Spinal cord (tissue), 9 donors: ENCODE measurements at regions not wholly inside any gene's neighbourhood (a gene's known extent, or its start where the extent isn't known, plus 50 kb on each side); places are given as distances from the start of the nearest gene placed in this dataset.

Source experiments
- DNase-seq, 6 donors: peaks; one replicate each; pipeline versions ENCODE4 v3.0.0 to v3.0.0-alpha.2; 2013 to 2015; ENCODE audit warnings: low spot score in 6 of 6, low read depth in 4 of 6
- H3K27ac ChIP-seq: one replicate; pipeline ENCODE4 v1.5.1; 2013; ENCODE audit warnings: low read depth, low read length, control low read depth
- H3K27me3 ChIP-seq: one replicate; pipeline ENCODE4 v1.6.1; 2013; ENCODE audit warnings: low read length; ENCODE audit not compliant: control insufficient read depth, insufficient read depth
- H3K36me3 ChIP-seq: one replicate; pipeline ENCODE4 v1.6.1; 2013; ENCODE audit warnings: low read length; ENCODE audit not compliant: control insufficient read depth, insufficient read depth
- H3K4me1 ChIP-seq: one replicate; pipeline ENCODE4 v1.6.1; 2013; ENCODE audit warnings: low read length; ENCODE audit not compliant: control insufficient read depth, insufficient read depth
- H3K4me3 ChIP-seq: one replicate; pipeline ENCODE4 v1.5.1; 2013; ENCODE audit warnings: low read depth, low read length, control low read depth
- H3K9me3 ChIP-seq: one replicate; pipeline ENCODE4 v1.6.1; 2013; ENCODE audit warnings: low read length; ENCODE audit not compliant: control insufficient read depth, insufficient read depth
- WGBS: methylation state at CpG from one replicate; pipeline ENCODE4 v1.1.5; 2013; ENCODE audit warnings: missing lambda C conversion rate; ENCODE audit not compliant: insufficient coverage; 5-methylcytosine and 5-hydroxymethylcytosine counted together
- donor health status: healthy.

DNA sequence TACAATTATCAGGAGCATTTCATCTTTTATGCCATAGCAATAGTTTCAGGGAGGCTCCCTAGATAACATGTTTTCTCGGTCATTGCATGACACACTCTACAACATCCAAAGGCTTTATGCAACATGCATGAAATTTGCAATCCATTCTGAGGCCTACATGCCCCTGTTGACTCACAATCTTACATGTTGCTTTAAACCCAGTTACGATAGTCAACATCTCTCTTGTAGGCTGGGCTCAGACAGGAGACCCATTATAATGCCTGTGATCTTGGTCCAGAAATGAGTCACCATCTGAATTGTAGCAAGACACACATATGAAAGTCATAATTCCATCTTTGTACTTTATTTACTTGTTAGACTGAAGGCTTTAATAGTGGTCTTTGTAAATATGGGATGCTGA is 1050.3 kb upstream of the AMELY start:
- H3K27me3 ChIP-seq = no peaks in the 10 kb centered on the region
- H3K4me1 ChIP-seq = no peaks in the 10 kb centered on the region
- DNase-seq = no peak
- WGBS = no CpG with 5 or more reads among the region's 2 CpGs
- no peak overlapping the region for H3K27ac ChIP-seq
- H3K4me3 ChIP-seq = no peak overlapping the region
- H3K9me3 ChIP-seq = no peaks in the 10 kb centered on the region
- H3K36me3 ChIP-seq = no peaks in the 10 kb centered on the region

- H3K9me3 ChIP-seq = no peaks in the 10 kb centered on the region
- no CpG with 5 or more reads among the region's 4 CpGs for WGBS
- no peak overlapping the region for H3K4me3 ChIP-seq
- no peaks in the 10 kb centered on the region for H3K27me3 ChIP-seq
- no peak for DNase-seq
- H3K36me3 ChIP-seq = no peaks in the 10 kb centered on the region
- H3K27ac ChIP-seq = no peak overlapping the region
- H3K4me1 ChIP-seq = no peaks in the 10 kb centered on the region
Observed at GRCh38 chrY:7957773-7958172, 1046.2 kb upstream of the AMELY start.

- no peak for DNase-seq
- H3K27ac ChIP-seq = no peak overlapping the region
- H3K27me3 ChIP-seq = no peaks in the 10 kb centered on the region
- no peaks in the 10 kb centered on the region for H3K36me3 ChIP-seq
- H3K9me3 ChIP-seq = no peaks in the 10 kb centered on the region
- no peak overlapping the region for H3K4me3 ChIP-seq
- H3K4me1 ChIP-seq = no peaks in the 10 kb centered on the region
- WGBS = no CpG with 5 or more reads among the region's 3 CpGs
Observed at GRCh38 chrY:7951187-7951852, 1039.8 kb upstream of the AMELY start.

- Histone ChIP-seq H3K27me3 (no peaks in the 10 kb centered on the region), H3K9me3 (no peaks in the 10 kb centered on the region), H3K27ac (no peak overlapping the region), H3K36me3 (no peaks in the 10 kb centered on the region), H3K4me3 (no peak overlapping the region), H3K4me1 (no peaks in the 10 kb centered on the region)
- WGBS = no CpG with 5 or more reads among the region's 1 CpG
- no peak for DNase-seq
Observed at GRCh38 chrY:7944135-7944534, 1032.6 kb upstream of the AMELY start.

GRCh38 chrY:7942711-7943110 is 1031.2 kb upstream of the AMELY start:
- H3K27ac ChIP-seq = no peak overlapping the region
- H3K4me3 ChIP-seq = no peak overlapping the region
- no peaks in the 10 kb centered on the region for H3K27me3 ChIP-seq
- WGBS = no CpG with 5 or more reads among the region's 3 CpGs
- no peaks in the 10 kb centered on the region for H3K36me3 ChIP-seq
- H3K9me3 ChIP-seq = no peaks in the 10 kb centered on the region
- no peak for DNase-seq
- no peaks in the 10 kb centered on the region for H3K4me1 ChIP-seq

GRCh38 chrY:7941856-7942255 is 1030.3 kb upstream of the AMELY start:
- no CpG with 5 or more reads among the region's 3 CpGs for WGBS
- Histone ChIP-seq H3K27ac (no peak overlapping the region), H3K9me3 (no peaks in the 10 kb centered on the region), H3K36me3 (no peaks in the 10 kb centered on the region), H3K27me3 (no peaks in the 10 kb centered on the region), H3K4me3 (no peak overlapping the region), H3K4me1 (no peaks in the 10 kb centered on the region)
- DNase-seq = no peak

DNA sequence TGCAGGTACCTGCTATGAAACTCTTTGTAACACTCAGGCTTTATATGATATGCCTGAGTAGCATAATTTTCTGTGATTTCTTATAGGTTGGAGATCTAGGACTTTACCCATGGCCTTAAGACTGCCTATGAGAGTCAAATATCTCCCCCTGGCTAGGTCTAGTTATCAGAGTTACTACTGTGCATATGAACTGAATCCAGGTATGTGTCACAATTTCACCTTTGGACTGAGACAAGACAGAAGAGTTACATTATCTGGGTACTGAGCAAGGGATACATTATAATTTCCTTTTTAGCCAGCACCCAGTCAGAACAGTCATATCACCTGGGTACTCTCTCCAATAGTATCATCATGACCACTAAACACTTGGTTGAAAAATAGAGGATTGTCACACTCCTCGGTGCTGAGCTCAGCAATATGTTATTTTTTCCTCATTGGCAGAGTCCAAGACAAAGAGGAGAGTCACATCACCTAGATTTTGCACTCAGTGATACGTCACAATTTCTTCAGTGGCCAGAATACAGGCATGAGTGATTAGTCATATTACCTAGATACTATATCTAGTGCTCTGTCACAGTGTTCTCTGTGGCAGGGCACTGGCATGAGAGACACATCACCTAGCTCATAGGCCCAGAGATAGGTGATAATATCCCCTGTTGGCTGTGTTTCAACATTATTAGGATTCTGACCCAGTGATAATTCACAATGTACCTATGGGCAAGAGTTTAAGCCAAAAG is 1027.6 kb upstream of the AMELY start:
- Histone ChIP-seq H3K36me3 (no peaks in the 10 kb centered on the region), H3K4me1 (no peaks in the 10 kb centered on the region), H3K9me3 (no peaks in the 10 kb centered on the region), H3K27ac (no peak overlapping the region), H3K4me3 (no peak overlapping the region), H3K27me3 (no peaks in the 10 kb centered on the region)
- DNase-seq = no peak
- WGBS = no CpG with 5 or more reads among the region's 2 CpGs

GRCh38 chrY:7936831-7937230 is 1025.3 kb upstream of the AMELY start:
- no peaks in the 10 kb centered on the region for H3K36me3 ChIP-seq
- no CpG with 5 or more reads among the region's 4 CpGs for whole genome bisulfite sequencing
- no peak for DNase-seq
- no peak overlapping the region for H3K27ac ChIP-seq
- no peaks in the 10 kb centered on the region for H3K27me3 ChIP-seq
- no peak overlapping the region for H3K4me3 ChIP-seq
- no peaks in the 10 kb centered on the region for H3K4me1 ChIP-seq
- H3K9me3 ChIP-seq = no peaks in the 10 kb centered on the region

DNA sequence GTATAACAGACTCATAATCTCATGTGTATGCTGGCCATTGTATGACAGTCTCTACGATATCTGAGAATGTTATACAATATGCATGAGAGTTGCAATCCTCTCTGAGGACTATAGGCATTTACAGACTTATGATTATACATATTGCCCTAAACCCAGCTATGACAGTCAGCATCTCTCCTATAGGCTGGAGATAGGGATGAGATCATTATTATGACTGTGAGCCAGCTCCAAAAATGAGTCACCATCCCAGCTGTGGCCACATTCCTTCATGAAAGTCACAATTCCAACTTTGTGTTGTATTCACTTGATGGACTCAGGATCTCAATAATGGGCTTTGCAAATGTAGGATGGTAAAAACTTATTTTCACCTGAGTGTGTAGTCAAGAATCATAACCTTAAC is 1024.5 kb upstream of the AMELY start:
- Histone ChIP-seq H3K4me3 (no peak overlapping the region), H3K27ac (no peak overlapping the region), H3K4me1 (no peaks in the 10 kb centered on the region), H3K36me3 (no peaks in the 10 kb centered on the region), H3K27me3 (no peaks in the 10 kb centered on the region), H3K9me3 (no peaks in the 10 kb centered on the region)
- DNase-seq = no peak
- WGBS = no CpG with 5 or more reads among the region's 1 CpG

- no CpG with 5 or more reads among the region's 2 CpGs for WGBS
- H3K4me3 ChIP-seq = no peak overlapping the region
- H3K27ac ChIP-seq = no peak overlapping the region
- H3K9me3 ChIP-seq = no peaks in the 10 kb centered on the region
- no peaks in the 10 kb centered on the region for H3K36me3 ChIP-seq
- no peaks in the 10 kb centered on the region for H3K27me3 ChIP-seq
- no peaks in the 10 kb centered on the region for H3K4me1 ChIP-seq
- no peak for DNase-seq
Observed at GRCh38 chrY:7935606-7936005, 1024.1 kb upstream of the AMELY start.
